Activated CD8-positive, alpha-beta T cell treated with anti-CD3 and anti-CD28 coated beads, Interleukin-2, amount 10 ng/mL, durations not matched to agents 7 days and 5 days (primary cell): ENCODE measurements at regions not wholly inside any gene's neighbourhood (a gene's known extent, or its start where the extent isn't known, plus 50 kb on each side); places are given as distances from the start of the nearest gene placed in this dataset.
"Not testable (repeated sequence)": the region's sequence is repeated elsewhere in the genome, so short reads cannot be mapped to it uniquely, and the experiment has no call there.

ENCODE experiments used
- ATAC-seq: fragments of 150-1000 bp; cut with Tn5 transposase; one replicate; pipeline ENCODE4 v1.10.0; 2021; ENCODE audit warnings: moderate library complexity
- CTCF ChIA-PET: fragments of 350-600 bp; sonication (Branson Sonifier 250); formaldehyde crosslinking; loops from one replicate; lab custom pipeline; 2021; ENCODE audit warnings: antibody characterized with exemption; lab: Charles Lee
- POLR2A ChIA-PET: fragments of 350-600 bp; sonication (Branson Sonifier 250); formaldehyde crosslinking; loops from one replicate; lab custom pipeline; 2021; ENCODE audit warnings: antibody characterized with exemption; lab: Charles Lee
- DNase-seq: peaks from one replicate; pipeline ENCODE4 v3.0.0-alpha.2; 2020
- H3K27ac Mint-ChIP-seq: one replicate; pipeline ENCODE4 v1.8.0; 2021; ENCODE audit warnings: mild to moderate bottlenecking, mixed read lengths
- H3K27me3 Mint-ChIP-seq: one replicate; pipeline ENCODE4 v1.8.0; 2021; ENCODE audit warnings: low read depth, mixed read lengths
- H3K36me3 Mint-ChIP-seq: one replicate; pipeline ENCODE4 v1.8.0; 2021; ENCODE audit warnings: low read depth, mixed read lengths
- H3K4me1 Mint-ChIP-seq: one replicate; pipeline ENCODE4 v1.8.0; 2021; ENCODE audit warnings: low read depth, mixed read lengths
- H3K4me3 Mint-ChIP-seq: one replicate; pipeline ENCODE4 v1.8.0; 2021; ENCODE audit warnings: mild to moderate bottlenecking, mixed read lengths
- H3K9me3 Mint-ChIP-seq: one replicate; pipeline ENCODE4 v1.8.0; 2022; ENCODE audit warnings: mixed read lengths; ENCODE audit not compliant: insufficient read depth

DNA sequence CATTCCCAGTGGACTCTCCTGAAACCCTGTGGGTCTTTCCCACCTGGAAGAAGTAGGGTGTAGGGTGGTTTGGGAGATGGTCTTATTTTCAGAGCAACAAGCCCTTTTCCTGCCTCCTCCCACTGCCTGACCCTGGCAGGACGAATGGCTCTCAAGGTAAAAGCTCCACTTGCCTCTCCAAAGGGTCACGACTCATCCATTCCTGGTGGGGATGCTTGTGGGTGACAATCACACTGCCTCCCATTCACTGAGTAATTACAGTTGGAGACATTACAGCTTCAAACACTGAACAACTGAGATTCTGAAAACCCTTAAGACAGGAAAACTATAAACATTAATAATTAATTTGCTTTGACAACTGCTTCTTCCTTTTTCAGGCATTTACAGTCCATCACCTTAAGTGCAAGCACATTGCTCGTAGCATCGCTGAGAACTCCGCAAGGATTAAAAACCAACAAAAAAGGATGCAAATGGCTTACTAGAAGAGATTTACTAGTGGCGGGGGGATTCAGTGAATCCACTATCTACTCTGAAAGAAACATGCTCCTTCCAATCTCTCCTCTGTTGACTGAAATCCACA, 199.6 kb upstream of the IRS2 start:
- Mint-ChIP-seq H3K9me3 (no peaks in the 10 kb centered on the region), H3K4me3 (no peak overlapping the region), H3K27me3 (no peaks in the 10 kb centered on the region), H3K27ac (no peak overlapping the region), H3K36me3 (no peaks in the 10 kb centered on the region), H3K4me1 (no peaks in the 10 kb centered on the region)
- ATAC-seq (no peak), DNase-seq (no peak)
- CTCF ChIA-PET: no interaction called here
- POLR2A ChIA-PET: interaction anchor here (0.6 kb wide), 1 partner anchor 39 kb away, joined by 3 read pairs; no protein-coding TSS in a partner anchor

- H3K36me3 Mint-ChIP-seq: no peaks in the 10 kb centered on the region
- no peaks in the 10 kb centered on the region for H3K4me1 Mint-ChIP-seq
- DNase-seq (no peak), ATAC-seq (no peak)
- no peak overlapping the region for H3K4me3 Mint-ChIP-seq
- H3K27me3 Mint-ChIP-seq: no peaks in the 10 kb centered on the region
- POLR2A ChIA-PET: no interaction called here
- H3K9me3 Mint-ChIP-seq: no peaks in the 10 kb centered on the region
- H3K27ac Mint-ChIP-seq: no peak overlapping the region
- CTCF ChIA-PET: no interaction called here
These were observed 197.1 kb upstream of the IRS2 start for GRCh38 chr13:109983447-109983846.

GRCh38 chr13:109981000-109981399, 194.6 kb upstream of the IRS2 start:
- Mint-ChIP-seq H3K36me3 (no peaks in the 10 kb centered on the region), H3K4me1 (no peaks in the 10 kb centered on the region), H3K27ac (no peak overlapping the region), H3K27me3 (no peaks in the 10 kb centered on the region), H3K4me3 (no peak overlapping the region), H3K9me3 (no peaks in the 10 kb centered on the region)
- POLR2A ChIA-PET: no interaction called here
- CTCF ChIA-PET: no interaction called here
- DNase-seq (no peak), ATAC-seq (no peak)

DNA sequence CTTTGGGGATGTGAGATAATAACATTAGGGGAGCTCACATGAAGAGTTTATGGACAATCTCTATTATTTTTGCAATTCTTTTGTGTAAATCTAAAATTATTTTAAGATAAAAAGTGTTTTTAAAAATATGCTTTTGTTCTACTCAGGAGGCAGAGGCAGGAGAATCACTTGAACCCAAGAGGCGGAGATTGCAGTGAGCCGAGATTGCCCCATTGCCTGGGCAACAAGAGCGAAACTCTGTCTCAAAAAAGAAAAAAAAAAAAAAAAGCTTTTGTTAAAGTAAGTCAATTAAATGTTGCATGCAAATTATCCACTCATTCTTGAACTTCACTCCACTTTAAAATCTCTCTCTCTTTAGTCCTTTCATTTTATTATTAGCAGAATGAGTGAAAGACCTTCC, 193.3 kb upstream of the IRS2 start:
- POLR2A ChIA-PET: not testable (repeated sequence)

GRCh38 chr13:109979228-109979627, 192.8 kb upstream of the IRS2 start:
- no peaks in the 10 kb centered on the region for H3K4me1 Mint-ChIP-seq
- no peak for ATAC-seq
- H3K4me3 Mint-ChIP-seq: no peak overlapping the region
- DNase-seq: no peak
- ChIA-PET POLR2A (no interaction called here), CTCF (no interaction called here)
- no peaks in the 10 kb centered on the region for H3K27me3 Mint-ChIP-seq
- no peak overlapping the region for H3K27ac Mint-ChIP-seq
- no peaks in the 10 kb centered on the region for H3K36me3 Mint-ChIP-seq
- no peaks in the 10 kb centered on the region for H3K9me3 Mint-ChIP-seq

More for the DNA sequence above, 193.3 kb upstream of the IRS2 start:
- DNase-seq, ATAC-seq, H3K36me3 Mint-ChIP-seq, H3K9me3 Mint-ChIP-seq, H3K27ac Mint-ChIP-seq, CTCF ChIA-PET, H3K27me3 Mint-ChIP-seq, H3K4me3 Mint-ChIP-seq, H3K4me1 Mint-ChIP-seq: not testable (repeated sequence)

GRCh38 chr13:109977212-109977968, 191.0 kb upstream of the IRS2 start:
- Mint-ChIP-seq H3K27me3 (no peaks in the 10 kb centered on the region), H3K36me3 (no peaks in the 10 kb centered on the region), H3K9me3 (no peaks in the 10 kb centered on the region), H3K4me1 (no peaks in the 10 kb centered on the region), H3K27ac (no peak overlapping the region), H3K4me3 (no peak overlapping the region)
- DNase-seq (no peak), ATAC-seq (no peak)
- ChIA-PET CTCF (no interaction called here), POLR2A (interaction anchor here (0.6 kb wide), 1 partner anchor 827 kb away, joined by 3 read pairs; no protein-coding TSS in a partner anchor)

GRCh38 chr13:109976206-109976997, 190.0 kb upstream of the IRS2 start:
- Mint-ChIP-seq H3K4me3 (no peak overlapping the region), H3K27me3 (no peaks in the 10 kb centered on the region), H3K9me3 (no peaks in the 10 kb centered on the region), H3K36me3 (no peaks in the 10 kb centered on the region), H3K27ac (no peak overlapping the region), H3K4me1 (no peaks in the 10 kb centered on the region)
- DNase-seq (no peak), ATAC-seq (no peak)
- CTCF ChIA-PET: no interaction called here
- POLR2A ChIA-PET: interaction anchor here (0.6 kb wide), 2 partner anchors 17 to 826 kb away, joined by 3 read pairs; no protein-coding TSS in a partner anchor

GRCh38 chr13:109974354-109974753, 188.0 kb upstream of the IRS2 start:
- DNase-seq: no peak
- Mint-ChIP-seq H3K36me3 (no peaks in the 10 kb centered on the region), H3K4me3 (no peak overlapping the region), H3K27me3 (no peaks in the 10 kb centered on the region), H3K27ac (no peak overlapping the region), H3K9me3 (peaks cover 5% of the 10 kb centered on the region), H3K4me1 (no peaks in the 10 kb centered on the region)
- POLR2A ChIA-PET: no interaction called here
- no peak for ATAC-seq
- CTCF ChIA-PET: no interaction called here

- ChIA-PET POLR2A (no interaction called here), CTCF (no interaction called here)
- Mint-ChIP-seq H3K27me3 (no peaks in the 10 kb centered on the region), H3K36me3 (no peaks in the 10 kb centered on the region), H3K27ac (no peak overlapping the region), H3K9me3 (peaks cover 5% of the 10 kb centered on the region), H3K4me3 (no peak overlapping the region), H3K4me1 (no peaks in the 10 kb centered on the region)
- ATAC-seq (no peak), DNase-seq (no peak)
These were observed 186.9 kb upstream of the IRS2 start for GRCh38 chr13:109973279-109973678.

DNA sequence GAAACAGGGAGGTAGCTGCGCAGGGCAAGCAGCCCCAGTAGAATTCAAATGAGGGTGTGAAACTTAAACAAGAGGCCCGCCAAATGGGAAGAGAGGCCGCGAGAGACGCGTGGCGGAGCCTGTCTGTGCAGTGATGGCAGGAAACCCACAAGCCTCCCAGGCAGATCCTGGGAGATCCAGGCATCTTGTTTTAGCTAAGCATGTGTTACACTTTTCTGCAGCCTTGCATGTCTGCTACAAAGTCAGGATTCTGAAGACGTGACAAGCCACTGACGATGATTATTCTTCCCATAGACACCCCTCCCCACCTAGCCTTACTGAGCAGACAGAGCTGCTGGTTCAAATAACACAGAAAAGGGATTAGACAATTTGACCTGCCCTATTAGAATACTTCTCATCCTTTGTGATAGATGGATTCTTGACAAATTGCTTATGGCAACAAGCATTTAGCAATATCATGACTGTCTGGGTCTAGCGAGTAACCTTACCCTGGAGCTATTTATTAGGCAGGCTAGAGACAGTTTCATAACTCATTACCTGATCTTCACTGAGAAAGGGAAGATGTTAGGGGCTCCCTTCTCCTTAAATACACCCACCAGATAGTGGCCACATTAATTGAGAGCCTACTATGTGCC, 185.2 kb upstream of the IRS2 start:
- Mint-ChIP-seq H3K4me3 (no peak overlapping the region), H3K4me1 (no peaks in the 10 kb centered on the region), H3K9me3 (peaks cover 5% of the 10 kb centered on the region), H3K27me3 (no peaks in the 10 kb centered on the region), H3K27ac (no peak overlapping the region), H3K36me3 (no peaks in the 10 kb centered on the region)
- DNase-seq (no peak), ATAC-seq (no peak)
- CTCF ChIA-PET: no interaction called here
- POLR2A ChIA-PET: no interaction called here

- H3K36me3 Mint-ChIP-seq: no peaks in the 10 kb centered on the region
- H3K9me3 Mint-ChIP-seq: peaks cover 5% of the 10 kb centered on the region
- ChIA-PET CTCF (no interaction called here), POLR2A (no interaction called here)
- no peaks in the 10 kb centered on the region for H3K27me3 Mint-ChIP-seq
- ATAC-seq (no peak), DNase-seq (no peak)
- no peak overlapping the region for H3K27ac Mint-ChIP-seq
- H3K4me1 Mint-ChIP-seq: no peaks in the 10 kb centered on the region
- H3K4me3 Mint-ChIP-seq: no peak overlapping the region
These were observed 184.6 kb upstream of the IRS2 start for GRCh38 chr13:109971006-109971405.
